ENCODE measurements at regions not wholly inside any gene's neighbourhood (a gene's known extent, or its start where the extent isn't known, plus 50 kb on each side); places are given as distances from the start of the nearest gene placed in this dataset.

DNA sequence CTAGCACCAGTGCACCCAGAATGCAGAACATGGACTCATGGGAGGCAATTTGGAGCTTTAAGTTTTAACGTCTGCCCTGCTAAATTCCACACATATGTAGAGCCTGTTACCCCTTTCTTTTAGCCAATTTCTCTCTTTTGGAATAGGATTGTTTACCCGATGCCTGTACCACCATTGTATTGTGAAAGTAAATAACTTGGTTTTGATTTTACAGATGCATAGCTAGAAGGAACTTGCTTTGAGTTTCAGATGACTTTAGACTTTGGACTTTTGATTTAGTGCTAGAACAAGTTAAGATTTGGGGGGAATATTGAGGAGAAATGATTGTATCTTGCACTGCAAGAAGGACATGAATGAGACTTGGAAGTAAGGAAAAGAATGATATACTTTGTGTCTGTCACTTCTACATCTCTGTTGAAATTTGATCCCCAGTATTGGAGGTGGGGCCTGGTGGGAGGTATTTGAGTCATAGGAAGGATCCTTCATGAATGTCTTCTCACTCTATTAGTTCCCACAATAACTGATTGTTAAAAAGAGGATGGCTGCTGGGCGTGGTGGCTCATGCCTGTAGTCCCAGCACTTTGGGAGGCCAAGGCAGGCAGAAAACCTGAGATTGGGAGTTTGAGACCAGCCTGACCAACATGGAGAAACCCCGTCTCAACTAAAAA is 794.8 kb upstream of the LCORL start:
- TF ChIP-seq, protein P1, sequence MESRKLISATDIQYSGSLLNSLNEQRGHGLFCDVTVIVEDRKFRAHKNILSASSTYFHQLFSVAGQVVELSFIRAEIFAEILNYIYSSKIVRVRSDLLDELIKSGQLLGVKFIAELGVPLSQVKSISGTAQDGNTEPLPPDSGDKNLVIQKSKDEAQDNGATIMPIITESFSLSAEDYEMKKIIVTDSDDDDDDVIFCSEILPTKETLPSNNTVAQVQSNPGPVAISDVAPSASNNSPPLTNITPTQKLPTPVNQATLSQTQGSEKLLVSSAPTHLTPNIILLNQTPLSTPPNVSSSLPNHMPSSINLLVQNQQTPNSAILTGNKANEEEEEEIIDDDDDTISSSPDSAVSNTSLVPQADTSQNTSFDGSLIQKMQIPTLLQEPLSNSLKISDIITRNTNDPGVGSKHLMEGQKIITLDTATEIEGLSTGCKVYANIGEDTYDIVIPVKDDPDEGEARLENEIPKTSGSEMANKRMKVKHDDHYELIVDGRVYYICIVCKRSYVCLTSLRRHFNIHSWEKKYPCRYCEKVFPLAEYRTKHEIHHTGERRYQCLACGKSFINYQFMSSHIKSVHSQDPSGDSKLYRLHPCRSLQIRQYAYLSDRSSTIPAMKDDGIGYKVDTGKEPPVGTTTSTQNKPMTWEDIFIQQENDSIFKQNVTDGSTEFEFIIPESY (IDR thresholded peaks at IDR 0.05; ENCODE audit: borderline replicate concordance, low read depth): no peak
- TF ChIP-seq, protein P2, sequence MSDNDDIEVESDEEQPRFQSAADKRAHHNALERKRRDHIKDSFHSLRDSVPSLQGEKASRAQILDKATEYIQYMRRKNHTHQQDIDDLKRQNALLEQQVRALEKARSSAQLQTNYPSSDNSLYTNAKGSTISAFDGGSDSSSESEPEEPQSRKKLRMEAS (IDR thresholded peaks at IDR 0.05; ENCODE audit: low read depth): no peak
- TF ChIP-seq, protein P3, sequence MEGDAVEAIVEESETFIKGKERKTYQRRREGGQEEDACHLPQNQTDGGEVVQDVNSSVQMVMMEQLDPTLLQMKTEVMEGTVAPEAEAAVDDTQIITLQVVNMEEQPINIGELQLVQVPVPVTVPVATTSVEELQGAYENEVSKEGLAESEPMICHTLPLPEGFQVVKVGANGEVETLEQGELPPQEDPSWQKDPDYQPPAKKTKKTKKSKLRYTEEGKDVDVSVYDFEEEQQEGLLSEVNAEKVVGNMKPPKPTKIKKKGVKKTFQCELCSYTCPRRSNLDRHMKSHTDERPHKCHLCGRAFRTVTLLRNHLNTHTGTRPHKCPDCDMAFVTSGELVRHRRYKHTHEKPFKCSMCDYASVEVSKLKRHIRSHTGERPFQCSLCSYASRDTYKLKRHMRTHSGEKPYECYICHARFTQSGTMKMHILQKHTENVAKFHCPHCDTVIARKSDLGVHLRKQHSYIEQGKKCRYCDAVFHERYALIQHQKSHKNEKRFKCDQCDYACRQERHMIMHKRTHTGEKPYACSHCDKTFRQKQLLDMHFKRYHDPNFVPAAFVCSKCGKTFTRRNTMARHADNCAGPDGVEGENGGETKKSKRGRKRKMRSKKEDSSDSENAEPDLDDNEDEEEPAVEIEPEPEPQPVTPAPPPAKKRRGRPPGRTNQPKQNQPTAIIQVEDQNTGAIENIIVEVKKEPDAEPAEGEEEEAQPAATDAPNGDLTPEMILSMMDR (IDR thresholded peaks at IDR 0.05): no peak
- TF ChIP-seq GABPA (IDR thresholded peaks at IDR 0.05; ENCODE audit: low read depth) (no peak), MXI1 (IDR thresholded peaks at IDR 0.05; ENCODE audit: low read depth, low read length) (no peak), FOXJ3 (CRISPR knock-in tag; IDR thresholded peaks at IDR 0.05) (no peak), NFIC (IDR thresholded peaks at IDR 0.05; ENCODE audit: borderline replicate concordance) (no peak), TAF1 (IDR thresholded peaks at IDR 0.05; ENCODE audit: borderline replicate concordance, low read depth, low read length) (no peak), SMC3 (IDR thresholded peaks at IDR 0.05; ENCODE audit: low read depth, low read length) (no peak)
- TF ChIP-seq, protein P4, sequence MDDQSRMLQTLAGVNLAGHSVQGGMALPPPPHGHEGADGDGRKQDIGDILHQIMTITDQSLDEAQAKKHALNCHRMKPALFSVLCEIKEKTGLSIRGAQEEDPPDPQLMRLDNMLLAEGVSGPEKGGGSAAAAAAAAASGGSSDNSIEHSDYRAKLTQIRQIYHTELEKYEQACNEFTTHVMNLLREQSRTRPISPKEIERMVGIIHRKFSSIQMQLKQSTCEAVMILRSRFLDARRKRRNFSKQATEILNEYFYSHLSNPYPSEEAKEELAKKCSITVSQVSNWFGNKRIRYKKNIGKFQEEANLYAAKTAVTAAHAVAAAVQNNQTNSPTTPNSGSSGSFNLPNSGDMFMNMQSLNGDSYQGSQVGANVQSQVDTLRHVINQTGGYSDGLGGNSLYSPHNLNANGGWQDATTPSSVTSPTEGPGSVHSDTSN (IDR thresholded peaks at IDR 0.05): no peak

Data from SK-N-SH (cell line).